Activated CD4-positive, alpha-beta T cell treated with anti-CD3 and anti-CD28 coated beads, Interleukin-2, Interleukin-4, amounts not matched to agents 100 ng/mL and 50 ng/mL, durations not matched to agents 16 hours and 8 hours (primary cell): ENCODE measurements at regions not wholly inside any gene's neighbourhood (a gene's known extent, or its start where the extent isn't known, plus 50 kb on each side); places are given as distances from the start of the nearest gene placed in this dataset.

Experiments
- DNase-seq: peaks from one replicate; pipeline ENCODE4 v3.0.0-alpha.2; 2020; ENCODE audit warnings: low spot score

- DNase-seq: no peak
Measured at GRCh38 chr3:76624164-76624563, 415.7 kb upstream of the ROBO2 start.

- no peak for DNase-seq
Measured at GRCh38 chr3:76627236-76627635, 412.7 kb upstream of the ROBO2 start.

GRCh38 chr3:76631251-76631650 is 408.6 kb upstream of the ROBO2 start:
- no peak for DNase-seq

- DNase-seq: no peak
Measured at GRCh38 chr3:76638006-76638405, 401.9 kb upstream of the ROBO2 start.

- DNase-seq: no peak
Measured at GRCh38 chr3:76643623-76644304, 396.1 kb upstream of the ROBO2 start.

GRCh38 chr3:76644305-76644675 is 395.6 kb upstream of the ROBO2 start:
- no peak for DNase-seq

- no peak for DNase-seq
Measured at GRCh38 chr3:76645724-76646123, 394.2 kb upstream of the ROBO2 start.

- DNase-seq: no peak
Measured at GRCh38 chr3:76646921-76647562, 392.9 kb upstream of the ROBO2 start.

GRCh38 chr3:76651784-76652183 is 388.1 kb upstream of the ROBO2 start:
- no peak for DNase-seq

GRCh38 chr3:76652524-76652923 is 387.4 kb upstream of the ROBO2 start:
- no peak for DNase-seq

- no peak for DNase-seq
Measured at GRCh38 chr3:76653640-76654251, 386.2 kb upstream of the ROBO2 start.

GRCh38 chr3:76656531-76657070 is 383.3 kb upstream of the ROBO2 start:
- no peak for DNase-seq

GRCh38 chr3:76657909-76658308 is 382.0 kb upstream of the ROBO2 start:
- DNase-seq: no peak

- no peak for DNase-seq
Measured at GRCh38 chr3:76661527-76662250, 378.2 kb upstream of the ROBO2 start.

GRCh38 chr3:76664816-76665215 is 375.1 kb upstream of the ROBO2 start:
- DNase-seq: no peak

- DNase-seq: no peak
Measured at GRCh38 chr3:76668653-76669052, 371.2 kb upstream of the ROBO2 start.

- DNase-seq: no peak
Measured at GRCh38 chr3:76669322-76669721, 370.6 kb upstream of the ROBO2 start.

- no peak for DNase-seq
Measured at GRCh38 chr3:76673171-76673570, 366.7 kb upstream of the ROBO2 start.

- no peak for DNase-seq
Measured at GRCh38 chr3:76679541-76679940, 360.4 kb upstream of the ROBO2 start.

GRCh38 chr3:76683256-76683655 is 356.6 kb upstream of the ROBO2 start:
- DNase-seq: no peak

- no peak for DNase-seq
Measured at GRCh38 chr3:76684946-76685345, 355.0 kb upstream of the ROBO2 start.

- DNase-seq: no peak
Measured at GRCh38 chr3:76685858-76686257, 354.0 kb upstream of the ROBO2 start.

- DNase-seq: no peak
Measured at GRCh38 chr3:76687019-76687418, 352.9 kb upstream of the ROBO2 start.
